ENCODE measurements at regions not wholly inside any gene's neighbourhood (a gene's known extent, or its start where the extent isn't known, plus 50 kb on each side); places are given as distances from the start of the nearest gene placed in this dataset.

DNA sequence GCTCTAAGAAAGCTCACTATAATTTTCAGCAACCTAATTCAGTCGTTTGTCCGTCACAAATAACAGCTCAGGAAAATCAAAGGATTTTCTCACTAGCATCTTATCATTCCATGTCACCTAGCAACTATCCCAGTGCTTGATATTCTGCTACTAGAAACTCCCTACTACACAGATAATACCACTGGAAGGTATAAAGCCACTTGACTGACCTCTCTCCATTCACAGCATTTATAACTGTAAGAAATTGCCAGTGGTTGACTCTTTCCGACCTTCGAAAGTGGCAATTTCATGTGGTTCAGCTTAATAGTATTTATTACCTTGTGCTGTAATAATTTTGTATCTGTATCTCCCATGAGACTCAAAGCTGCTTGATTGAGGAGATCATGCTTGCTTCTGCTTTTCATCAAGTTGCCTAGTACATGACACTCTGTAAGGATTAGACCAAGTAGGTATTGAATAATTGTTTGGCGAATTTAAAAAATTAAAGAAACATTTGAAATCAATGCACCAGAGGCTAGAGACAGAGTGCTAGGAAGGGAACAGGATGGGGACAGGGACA, 79.6 kb upstream of the TACR1 start:
- TF ChIP-seq CTCF (IDR thresholded peaks at IDR 0.05; ENCODE audit: poor library complexity) (no peak), EZH2 (IDR thresholded peaks at IDR 0.05; ENCODE audit: borderline replicate concordance) (no peak)
